ENCODE measurements at regions not wholly inside any gene's neighbourhood (a gene's known extent, or its start where the extent isn't known, plus 50 kb on each side); places are given as distances from the start of the nearest gene placed in this dataset.

DNA sequence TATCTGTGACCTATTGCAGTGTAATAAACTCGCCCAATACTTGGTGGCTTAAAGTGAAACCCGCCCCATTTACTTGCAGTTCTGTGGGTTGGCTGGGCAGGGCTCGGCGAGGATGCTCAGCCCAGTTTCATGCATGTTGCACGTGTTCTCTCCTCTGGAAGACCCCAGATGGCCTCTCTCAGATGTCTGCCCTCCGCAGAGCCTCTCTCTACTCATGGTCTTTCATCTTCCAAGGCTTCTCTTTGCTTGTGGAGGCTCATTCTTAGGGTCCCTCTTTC, 251.4 kb downstream of the SOD2 start:
- Mint-ChIP-seq H3K4me3 (no peak overlapping the region), H3K4me1 (no peaks in the 10 kb centered on the region), H3K9me3 (peaks cover 0 to 45% of the 10 kb centered on the region in 2 experiments; a peak in 3 of 5 replicates), H3K27ac (no peak overlapping the region), H3K36me3 (ENCODE audit: insufficient read depth in 1 of 3, low read depth in 3 of 3) (no peaks in the 10 kb centered on the region), H3K27me3 (ENCODE audit: low read depth) (peaks cover 15% of the 10 kb centered on the region)
- no peak overlapping the region for H3K56ac ChIP-seq (ENCODE audit: insufficient read length, low read depth, low read length)
- H3K18ac ChIP-seq (ENCODE audit: insufficient read length, low read depth, low read length) = no peak overlapping the region
- H4K91ac ChIP-seq (ENCODE audit: insufficient read length, low read depth, low read length) = no peak overlapping the region
- TF ChIP-seq CTCF (conservative IDR thresholded peaks at IDR 0.05) = no peak
- no peaks in the 10 kb centered on the region for H3K27me3 ChIP-seq (ENCODE audit: insufficient read depth, low read length)
- no peaks in the 10 kb centered on the region for H3K4me1 ChIP-seq (ENCODE audit: insufficient read depth, low read length)
- no peaks in the 10 kb centered on the region for H3K79me2 ChIP-seq (ENCODE audit: insufficient read depth, low read length)
- H3K4me2 ChIP-seq (ENCODE audit: insufficient read depth, insufficient read length, low read length) = no peak overlapping the region
- H4K5ac ChIP-seq (ENCODE audit: insufficient read length, low read depth, low read length) = no peak overlapping the region
- H4K20me1 ChIP-seq (ENCODE audit: control insufficient read depth, insufficient read depth, insufficient read length) = no peaks in the 10 kb centered on the region
- DNase-seq = no peak
- H3K23ac ChIP-seq (ENCODE audit: insufficient read length, low read depth, low read length) = no peak overlapping the region
- no peak overlapping the region for H3K27ac ChIP-seq (ENCODE audit: insufficient read length, low read depth, low read length)
- H2BK5ac ChIP-seq (ENCODE audit: insufficient read length, low read length) = no peak overlapping the region
- H3K9ac ChIP-seq (ENCODE audit: extremely low read depth, insufficient read length, low read length) = no peak overlapping the region
- H3K14ac ChIP-seq (ENCODE audit: insufficient read depth, low read length) = no peak overlapping the region
- WGBS (ENCODE audit: extremely low coverage, insufficient read length, low lambda C conversion rate) = no CpG with 5 or more reads among the region's 6 CpGs
- no peak overlapping the region for H2AK5ac ChIP-seq (ENCODE audit: insufficient read length, low read length)
- H2BK12ac ChIP-seq (ENCODE audit: insufficient read length, low read depth, low read length) = no peak overlapping the region
- H2AFZ ChIP-seq (ENCODE audit: low read length) = no peak overlapping the region
- no peak overlapping the region for H2BK120ac ChIP-seq (ENCODE audit: low read depth, low read length, poor library complexity, severe bottlenecking)
- no peaks in the 10 kb centered on the region for H3K23me2 ChIP-seq (ENCODE audit: insufficient read length, low read depth, low read length, poor library complexity, severe bottlenecking)
- H4K8ac ChIP-seq (replicated peaks; ENCODE audit: insufficient read length, low read depth, low read length) = no peak overlapping the region
- H3T11ph ChIP-seq (ENCODE audit: low read length) = no peak overlapping the region
- no peak overlapping the region for H2BK15ac ChIP-seq (ENCODE audit: low read depth, low read length)
- no peaks in the 10 kb centered on the region for H3K79me1 ChIP-seq (ENCODE audit: insufficient read depth, low read depth, low read length, poor library complexity, severe bottlenecking)
- no peaks in the 10 kb centered on the region for H3K9me3 ChIP-seq (ENCODE audit: control insufficient read depth, low read depth, low read length)
- H2BK20ac ChIP-seq (ENCODE audit: low read depth, low read length, poor library complexity, severe bottlenecking) = no peak overlapping the region
- H3K4ac ChIP-seq (ENCODE audit: low read depth, low read length) = no peak overlapping the region

Measured in H9 (cell line).